ACHN (cell line): ENCODE measurements at regions not wholly inside any gene's neighbourhood (a gene's known extent, or its start where the extent isn't known, plus 50 kb on each side); places are given as distances from the start of the nearest gene placed in this dataset.

Experiments used
- DNase-seq: peaks from one replicate; pipeline ENCODE4 v3.0.0-alpha.2; 2015
- in situ Hi-C: cut with HindIII; loops from 2 replicates; pipeline ENCODE4 v1.10.0; 2017; ENCODE audit warnings: low sequenced_read_pairs, low pct_ligation_motif_present, low pct_unique_long_range_greater_than_20kb

DNA sequence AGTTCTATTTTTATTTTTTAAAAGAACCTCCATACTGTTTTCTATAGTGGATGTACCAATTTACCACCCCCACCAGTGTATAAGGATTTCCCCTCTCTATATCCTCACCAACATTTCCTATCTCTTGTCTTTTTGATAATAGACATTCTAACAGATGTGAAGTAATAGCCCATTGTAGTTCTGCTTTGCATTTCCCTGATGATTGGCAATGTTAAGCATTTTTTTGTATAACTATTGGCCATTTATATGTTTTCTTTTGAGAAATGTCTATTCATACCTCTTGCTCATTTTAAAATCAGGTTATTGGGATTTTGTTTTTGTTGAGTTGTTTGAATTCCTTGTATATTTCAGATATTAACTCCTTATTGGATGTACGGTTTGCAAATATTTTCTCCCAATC lies 251.1 kb upstream of the HTR2C start:
- DNase-seq, result no peak
- in situ Hi-C loops, result no loop called here

DNA sequence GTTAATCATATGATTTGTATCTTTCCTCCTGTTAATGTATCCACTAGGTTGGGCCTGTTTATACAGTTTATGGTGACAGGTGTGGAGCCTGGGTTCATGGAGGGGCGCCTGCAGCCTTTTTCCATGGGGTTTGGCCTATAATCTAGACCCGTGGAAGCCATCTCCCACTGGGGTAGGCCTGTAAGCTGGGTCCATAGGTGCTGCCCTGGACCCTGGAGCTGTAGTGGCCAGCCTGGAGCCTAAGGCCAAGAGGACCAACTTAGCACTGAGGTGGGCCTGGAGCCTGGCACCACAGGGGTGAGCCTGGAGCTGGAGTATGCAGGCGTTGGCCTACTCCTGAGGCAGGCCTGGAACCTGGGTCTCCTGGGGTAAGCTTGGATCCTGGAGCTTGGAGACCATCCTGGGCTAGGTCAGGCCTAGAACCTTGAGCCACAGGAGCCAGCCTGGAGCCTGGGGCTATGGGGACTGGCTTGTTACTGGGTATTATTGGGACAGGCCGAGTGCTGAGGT lies 249.4 kb upstream of the HTR2C start:
- DNase-seq, result no peak
- in situ Hi-C loops, result no loop called here

DNA sequence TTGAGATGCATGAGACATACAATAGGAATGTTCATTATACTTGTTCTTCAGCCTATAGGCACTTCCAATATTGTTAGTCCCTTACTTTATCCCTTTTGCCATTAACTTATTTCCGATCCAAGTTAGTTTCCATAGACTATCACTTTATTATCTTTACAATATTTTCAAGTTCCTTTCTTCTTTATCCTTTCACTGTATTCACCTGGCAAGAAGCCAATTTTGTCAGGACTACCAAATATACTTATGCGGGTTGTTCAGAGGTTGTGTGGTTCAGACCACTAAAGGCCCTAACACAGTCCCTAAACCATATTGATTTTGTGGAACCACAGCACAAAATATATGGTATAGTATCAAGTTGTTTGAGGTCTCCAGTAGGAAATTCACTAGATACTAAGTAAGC lies 245.0 kb upstream of the HTR2C start:
- DNase-seq, result no peak
- in situ Hi-C loops, result no loop called here

DNA sequence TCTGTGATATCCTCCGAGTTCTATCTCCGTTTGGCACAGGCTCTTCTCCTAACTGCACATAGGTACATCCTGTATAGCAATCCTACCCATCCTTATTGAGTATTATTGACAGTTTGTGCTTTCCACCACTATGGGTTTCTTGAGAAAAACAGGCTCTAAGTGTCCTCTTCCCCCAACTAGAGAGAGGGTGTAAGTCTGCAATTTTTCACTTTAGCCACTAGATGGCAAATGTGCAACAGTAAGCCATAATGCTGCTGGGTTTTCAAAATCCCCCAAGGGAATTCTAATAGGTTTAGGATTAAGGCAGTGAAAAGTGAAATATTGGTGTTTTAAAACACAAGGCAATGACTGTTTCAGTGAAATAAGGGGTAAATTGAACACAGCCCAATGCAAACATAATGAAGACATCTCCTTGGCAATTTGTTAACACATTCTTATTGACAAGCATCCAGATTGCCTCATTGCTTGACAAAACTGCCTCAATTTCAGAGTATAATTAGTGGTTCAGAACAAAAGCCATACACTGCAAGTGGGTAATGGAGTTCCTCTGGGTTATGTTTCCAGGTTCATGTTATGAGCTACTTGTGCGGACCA lies 239.0 kb upstream of the HTR2C start:
- in situ Hi-C loops, result no loop called here

DNA sequence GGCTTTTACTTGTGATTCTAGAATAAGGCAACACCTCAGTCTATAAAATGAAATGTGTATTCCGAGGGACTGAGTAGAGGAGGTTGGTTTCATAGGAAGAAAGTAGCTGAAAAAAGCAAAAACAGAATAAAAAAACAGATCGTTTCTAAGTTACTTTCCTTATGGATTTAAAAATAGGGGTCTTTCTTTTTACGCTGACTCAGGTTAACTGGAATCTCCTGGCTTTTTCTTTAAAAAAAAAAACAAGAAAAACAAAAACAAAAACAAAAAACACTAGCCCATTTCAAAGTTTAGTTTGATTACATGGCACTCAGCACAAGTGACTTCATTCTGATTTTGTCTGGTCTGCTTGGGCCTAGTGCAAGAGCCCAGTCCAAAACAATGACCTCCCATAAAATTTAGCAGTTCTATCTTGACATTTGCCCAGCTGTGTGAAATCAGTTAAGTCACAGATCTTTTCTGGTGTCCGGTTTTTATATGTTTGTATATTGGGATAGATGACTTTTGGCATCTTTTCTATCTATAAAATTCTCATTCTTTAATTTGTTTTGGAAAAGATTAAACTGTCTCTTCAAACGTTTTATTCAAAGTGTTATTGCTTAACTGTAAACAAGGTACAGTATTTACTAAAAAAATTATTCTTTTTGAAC lies 222.7 kb upstream of the HTR2C start:
- in situ Hi-C loops, result no loop called here
- no peak for DNase-seq

More for the DNA sequence above, 239.0 kb upstream of the HTR2C start:
- peak; percentile 13 for DNase-seq

DNA sequence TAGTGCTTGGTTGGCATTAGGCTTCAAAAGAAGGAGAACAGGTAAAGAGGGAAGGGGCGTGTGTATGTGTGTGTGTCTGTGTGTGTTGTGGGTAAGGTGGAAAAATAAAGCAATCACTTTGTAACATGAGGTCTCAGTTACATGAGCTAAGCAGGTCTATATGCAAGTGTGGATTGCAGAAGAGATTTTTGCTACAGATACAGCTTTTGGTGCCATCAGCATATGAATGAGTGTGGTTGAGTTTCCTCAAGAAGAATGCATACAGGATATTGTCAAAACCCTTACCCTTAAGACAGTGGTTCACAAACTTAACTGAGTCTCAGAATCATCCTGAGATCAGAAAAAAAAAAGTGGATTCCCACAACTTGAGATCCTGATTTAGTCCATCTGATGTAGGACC lies 220.5 kb upstream of the HTR2C start:
- DNase-seq, result no peak
- in situ Hi-C loops, result no loop called here

DNA sequence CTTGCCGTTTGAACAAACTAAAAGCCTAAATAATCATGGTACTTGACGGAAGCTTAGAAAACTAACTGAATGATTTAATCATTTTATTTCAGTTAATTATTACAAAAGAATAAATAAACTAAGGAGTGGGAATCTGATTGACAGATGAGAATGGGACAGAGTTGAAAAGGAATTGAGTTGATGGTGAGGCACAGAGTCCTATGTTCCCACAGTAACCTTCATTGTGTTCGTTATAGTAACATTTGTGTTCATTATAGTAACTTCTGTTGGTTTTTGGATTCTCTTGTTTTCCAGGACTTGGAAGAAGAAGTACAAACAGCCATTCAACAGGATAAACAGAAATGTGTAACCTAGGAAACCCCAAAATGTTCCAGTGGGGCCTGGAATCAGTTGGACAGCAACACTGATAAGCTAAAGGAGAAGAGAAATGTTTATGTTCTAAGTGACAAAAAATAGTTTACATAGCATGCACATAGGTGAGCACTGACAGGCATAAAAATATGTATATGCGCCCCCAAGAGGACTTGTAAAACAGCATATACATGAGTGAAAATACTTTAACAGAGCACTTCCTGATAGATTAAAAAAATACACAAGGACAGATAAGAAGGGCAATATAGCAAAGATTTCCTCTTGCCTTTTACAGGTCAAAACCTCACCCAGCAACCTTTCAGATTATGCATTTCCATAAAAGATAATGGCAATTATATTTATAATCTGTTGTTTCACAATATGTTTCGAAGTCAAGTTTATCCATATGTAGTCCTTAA lies 218.6 kb upstream of the HTR2C start:
- no peak for DNase-seq
- in situ Hi-C loops, result no loop called here

DNA sequence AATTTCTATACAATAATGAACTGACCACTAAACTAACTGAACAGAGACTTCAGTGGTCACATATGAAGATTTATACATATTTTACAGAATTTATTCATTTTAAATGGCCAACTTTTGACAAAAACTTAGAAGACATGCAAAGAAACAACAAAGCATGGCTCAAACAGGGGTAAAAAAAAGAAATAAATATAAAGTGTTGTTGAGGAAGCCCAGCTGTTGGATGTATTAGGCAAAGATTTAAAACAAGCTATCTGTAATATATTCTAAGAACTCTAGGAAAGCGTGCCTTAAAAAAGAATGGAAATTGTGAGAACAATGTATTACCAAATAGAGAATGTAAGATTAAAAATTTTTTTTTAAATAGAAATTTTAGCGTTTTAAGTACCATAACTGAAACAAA lies 210.9 kb upstream of the HTR2C start:
- in situ Hi-C loops, result no loop called here
- no peak for DNase-seq

DNA sequence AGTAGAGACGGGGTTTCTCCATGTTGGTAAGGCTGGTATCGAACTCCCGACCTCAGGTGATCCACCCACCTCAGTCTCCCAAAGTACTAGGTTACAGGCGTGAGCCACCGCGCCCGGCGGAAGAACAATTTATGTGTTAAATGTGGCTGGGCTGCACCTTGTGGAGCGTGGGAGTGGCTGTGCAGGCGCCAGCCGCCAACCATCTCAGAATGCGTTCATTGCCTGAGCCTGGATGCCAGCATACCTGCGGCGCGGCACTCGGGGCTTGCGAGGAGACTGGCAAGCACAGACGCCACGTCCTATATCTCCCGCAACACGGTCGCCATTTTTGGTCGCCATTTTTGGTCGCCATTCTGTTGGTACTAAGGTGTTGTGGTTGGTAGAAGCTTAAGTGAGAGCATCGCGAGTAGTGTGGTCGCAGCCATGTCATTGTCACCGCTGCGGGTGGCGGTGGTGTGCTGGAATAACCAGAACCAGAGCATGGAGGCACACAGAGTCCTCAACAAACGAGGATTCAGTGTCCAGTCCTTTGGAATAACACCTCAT lies 193.6 kb upstream of the HTR2C start:
- in situ Hi-C loops, result no loop called here
- DNase-seq, result no peak
